IMR-90 (cell line): ENCODE measurements at regions not wholly inside any gene's neighbourhood (a gene's known extent, or its start where the extent isn't known, plus 50 kb on each side); places are given as distances from the start of the nearest gene placed in this dataset.

Source experiments
- ATAC-seq: fragments of 200-7000 bp; cut with Tn5 transposase; 2 replicates; pipeline ENCODE4 v1.9.1; 2020; ENCODE audit warnings: low read depth, mild to moderate bottlenecking, moderate library complexity
- BruUV-seq: library from RNA; stranded (reverse); fragments of 400-500 nt; replicated peaks from 2 replicates; lab custom pipeline; 2021; lab: Mats Ljungman, UMichigan
- CTCF ChIA-PET: fragments of 300-600 bp; formaldehyde crosslinking; extraction: SDS; loops from one replicate; lab custom pipeline; 2021; ENCODE audit warnings: antibody characterized with exemption; lab: Yijun Ruan, JAX
- POLR2A ChIA-PET: fragments of 300-600 bp; sonication (Branson Sonifier 250); formaldehyde crosslinking; loops from one replicate; lab custom pipeline; 2022; ENCODE audit warnings: antibody characterized with exemption; ENCODE audit not compliant: unreplicated experiment; lab: Charles Lee
- DNase-seq: peaks from one replicate; pipeline ENCODE4 v3.0.0; 2013
- H2AFZ ChIP-seq: replicated peaks from 2 replicates; pipeline ENCODE3; 2013; ENCODE audit warnings: low read length, mild to moderate bottlenecking; ENCODE audit not compliant: poor library complexity
- H2AK5ac ChIP-seq: 2 replicates; pipeline ENCODE4 v1.6.1; 2013; ENCODE audit warnings: low read depth, low read length, inconsistent platforms
- H2AK9ac ChIP-seq: replicated peaks from 2 replicates; pipeline ENCODE3; 2013; ENCODE audit warnings: mild to moderate bottlenecking, low read depth, low read length, moderate library complexity; ENCODE audit not compliant: poor library complexity
- H2BK120ac ChIP-seq: 2 replicates; pipeline ENCODE4 v1.6.1; 2013; ENCODE audit warnings: low read depth, low read length, inconsistent platforms
- H2BK15ac ChIP-seq: 3 replicates; pipeline ENCODE4 v1.6.1; 2013; ENCODE audit warnings: low read depth, low read length, inconsistent platforms
- H2BK20ac ChIP-seq: 2 replicates; pipeline ENCODE4 v1.6.1; 2013; ENCODE audit warnings: low read depth, mild to moderate bottlenecking, inconsistent platforms, low read length, moderate library complexity
- H2BK5ac ChIP-seq: 2 replicates; pipeline ENCODE4 v1.6.1; 2013; ENCODE audit warnings: mild to moderate bottlenecking, low read depth, low read length, inconsistent platforms; ENCODE audit not compliant: poor library complexity, severe bottlenecking
- H3K14ac ChIP-seq: replicated peaks from 2 replicates; pipeline ENCODE4 v1.6.1; 2013; ENCODE audit warnings: low read depth, low read length, inconsistent platforms
- H3K18ac ChIP-seq: 2 replicates; pipeline ENCODE4 v1.6.1; 2013; ENCODE audit warnings: low read depth, low read length, control low read depth
- H3K23ac ChIP-seq: 2 replicates; pipeline ENCODE4 v1.6.1; 2013; ENCODE audit warnings: low read depth, low read length, inconsistent platforms
- H3K27ac ChIP-seq: 2 replicates; pipeline ENCODE4 v1.5.1; 2013; ENCODE audit warnings: mild to moderate bottlenecking, control low read depth, low read length; ENCODE audit not compliant: insufficient read depth
- H3K27me3 ChIP-seq: 2 replicates; pipeline ENCODE4 v1.6.1; 2013; ENCODE audit warnings: low read length; ENCODE audit not compliant: control insufficient read depth, insufficient read depth
- H3K36me3 ChIP-seq: 2 replicates; pipeline ENCODE4 v1.6.1; 2013; ENCODE audit warnings: low read length, mixed read lengths; ENCODE audit not compliant: control insufficient read depth, insufficient read depth
- H3K4ac ChIP-seq: 2 replicates; pipeline ENCODE4 v1.6.1; 2013; ENCODE audit warnings: low read depth, low read length, inconsistent platforms
- H3K4me1 ChIP-seq: 2 replicates; pipeline ENCODE4 v1.6.1; 2013; ENCODE audit warnings: low read length, mixed read lengths; ENCODE audit not compliant: control insufficient read depth, insufficient read depth
- H3K4me2 ChIP-seq: 2 replicates; pipeline ENCODE4 v1.6.1; 2013; ENCODE audit warnings: low read depth, mild to moderate bottlenecking, control low read depth, low read length, moderate library complexity
- H3K4me3 ChIP-seq: 2 replicates; pipeline ENCODE4 v1.5.1; 2013; ENCODE audit warnings: low read depth, mild to moderate bottlenecking, control low read depth, low read length, moderate library complexity; ENCODE audit not compliant: insufficient read depth
- H3K56ac ChIP-seq: 2 replicates; pipeline ENCODE4 v1.6.1; 2013; ENCODE audit warnings: low read length, inconsistent platforms; ENCODE audit not compliant: insufficient read depth; ENCODE audit errors: extremely low read depth
- H3K79me1 ChIP-seq, 2 experiments: 2 replicates each; pipeline ENCODE4 v1.6.1; 2013; ENCODE audit warnings: low read length in 2 of 2, inconsistent platforms in 1 of 2, low read depth in 1 of 2
- H3K9ac ChIP-seq: 2 replicates; pipeline ENCODE4 v1.6.1; 2013; ENCODE audit warnings: low read depth, low read length, control low read depth
- H3K9me1 ChIP-seq: 2 replicates; pipeline ENCODE4 v1.6.1; 2013; ENCODE audit warnings: low read length, inconsistent platforms; ENCODE audit not compliant: insufficient read depth
- H3K9me3 ChIP-seq: 2 replicates; pipeline ENCODE4 v1.6.1; 2013; ENCODE audit warnings: low read length; ENCODE audit not compliant: control insufficient read depth, insufficient read depth
- H4K20me1 ChIP-seq: 2 replicates; pipeline ENCODE4 v1.6.1; 2013; ENCODE audit warnings: low read length, inconsistent platforms; ENCODE audit not compliant: insufficient read depth
- H4K5ac ChIP-seq: 2 replicates; pipeline ENCODE4 v1.6.1; 2013; ENCODE audit warnings: mild to moderate bottlenecking, low read depth, low read length, control low read depth
- H4K8ac ChIP-seq, 2 experiments: 2 replicates each; pipeline ENCODE4 v1.6.1; 2013; ENCODE audit warnings: low read depth in 2 of 2, low read length in 2 of 2, control low read depth in 1 of 2, inconsistent platforms in 1 of 2
- H4K91ac ChIP-seq: 2 replicates; pipeline ENCODE4 v1.6.1; 2013; ENCODE audit warnings: low read depth, low read length, inconsistent platforms; ENCODE audit not compliant: insufficient read depth
- ELK1 ChIP-seq: fragments of 150-350 bp; IDR thresholded peaks from 2 replicates; pipeline ENCODE4 v1.6.1; 2016; ENCODE audit warnings: low read depth, mild to moderate bottlenecking, low read length, moderate library complexity, borderline replicate concordance
- NFE2L2 ChIP-seq: fragments of 150-350 bp; IDR thresholded peaks from 2 replicates; pipeline ENCODE4 v1.6.1; 2016; ENCODE audit warnings: low read depth, mild to moderate bottlenecking, low read length
- dilution Hi-C: fragments of 300-500 bp; cut with HindIII; formaldehyde crosslinking; loops from one replicate; pipeline ENCODE4 v1.14.3; 2018; ENCODE audit warnings: low sequenced_read_pairs; ENCODE audit not compliant: unreplicated experiment
- in situ Hi-C: fragments of 300-500 bp; cut with MboI; formaldehyde crosslinking; loops from 3 replicates; pipeline ENCODE4 v1.14.3; 2019; ENCODE audit warnings: low sequenced_read_pairs, inconsistent platforms, mixed read lengths
- intact Hi-C: fragments of 100-400 bp; cut with micrococcal nuclease; formaldehyde crosslinking; loops from 2 replicates; pipeline ENCODE4 v1.10.0; 2022

- Histone ChIP-seq H3K27me3 (no peaks in the 10 kb centered on the region), H3K4me3 (no peak overlapping the region), H3K18ac (no peak overlapping the region), H3K4ac (no peak overlapping the region), H2AK9ac (no peak overlapping the region), H4K8ac (no peak overlapping the region), H2BK20ac (no peak overlapping the region), H2BK15ac (no peak overlapping the region), H3K14ac (no peak overlapping the region), H3K56ac (no peak overlapping the region), H3K27ac (no peak overlapping the region), H2BK120ac (no peak overlapping the region), H2BK5ac (no peak overlapping the region), H2AFZ (no peak overlapping the region), H4K5ac (no peak overlapping the region), H3K36me3 (no peaks in the 10 kb centered on the region), H3K79me1 (no peaks in the 10 kb centered on the region), H3K9ac (no peak overlapping the region), H3K9me3 (no peaks in the 10 kb centered on the region), H4K20me1 (no peaks in the 10 kb centered on the region), H3K4me2 (no peak overlapping the region), H3K4me1 (peaks cover 10% of the 10 kb centered on the region), H4K91ac (no peak overlapping the region), H3K23ac (no peak overlapping the region), H3K9me1 (no peaks in the 10 kb centered on the region; the same call in 1 of the 2 replicates), H2AK5ac (no peak overlapping the region)
- DNase-seq (no peak), ATAC-seq (no peak)
- dilution Hi-C loops, result no loop called here
- TF ChIP-seq ELK1 (no peak), NFE2L2 (peak; percentile 72)
- intact Hi-C loops, result no loop called here
- BruUV-seq, result no TSS peak
- CTCF ChIA-PET, result no interaction called here
- POLR2A ChIA-PET, result no interaction called here
- in situ Hi-C loops, result no loop called here
Measured at GRCh38 chr3:117625174-117625573, 915.6 kb downstream of the TUSC7 start.
